ENCODE measurements at regions not wholly inside any gene's neighbourhood (a gene's known extent, or its start where the extent isn't known, plus 50 kb on each side); places are given as distances from the start of the nearest gene placed in this dataset.

DNA sequence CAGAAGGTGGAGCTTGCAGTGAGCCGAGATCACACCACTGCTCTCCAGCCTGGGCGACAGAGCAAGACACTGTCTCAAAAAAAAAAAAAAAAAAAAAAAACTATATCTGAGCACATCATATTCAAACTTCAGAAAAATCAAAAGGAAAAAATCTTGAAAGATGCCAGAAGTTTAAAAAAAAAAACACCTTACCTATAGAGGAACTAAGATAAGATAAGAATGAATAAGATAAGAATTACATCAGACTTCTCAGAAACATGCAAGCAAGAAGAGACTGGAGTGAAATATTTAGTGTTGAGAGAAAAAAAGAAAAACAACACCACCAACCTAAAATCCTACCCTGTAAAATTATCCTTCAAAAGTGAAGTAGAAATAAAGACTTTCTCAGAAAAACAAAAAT is 116.8 kb upstream of the ARID1B start (continued):
- TF ChIP-seq, protein P1, sequence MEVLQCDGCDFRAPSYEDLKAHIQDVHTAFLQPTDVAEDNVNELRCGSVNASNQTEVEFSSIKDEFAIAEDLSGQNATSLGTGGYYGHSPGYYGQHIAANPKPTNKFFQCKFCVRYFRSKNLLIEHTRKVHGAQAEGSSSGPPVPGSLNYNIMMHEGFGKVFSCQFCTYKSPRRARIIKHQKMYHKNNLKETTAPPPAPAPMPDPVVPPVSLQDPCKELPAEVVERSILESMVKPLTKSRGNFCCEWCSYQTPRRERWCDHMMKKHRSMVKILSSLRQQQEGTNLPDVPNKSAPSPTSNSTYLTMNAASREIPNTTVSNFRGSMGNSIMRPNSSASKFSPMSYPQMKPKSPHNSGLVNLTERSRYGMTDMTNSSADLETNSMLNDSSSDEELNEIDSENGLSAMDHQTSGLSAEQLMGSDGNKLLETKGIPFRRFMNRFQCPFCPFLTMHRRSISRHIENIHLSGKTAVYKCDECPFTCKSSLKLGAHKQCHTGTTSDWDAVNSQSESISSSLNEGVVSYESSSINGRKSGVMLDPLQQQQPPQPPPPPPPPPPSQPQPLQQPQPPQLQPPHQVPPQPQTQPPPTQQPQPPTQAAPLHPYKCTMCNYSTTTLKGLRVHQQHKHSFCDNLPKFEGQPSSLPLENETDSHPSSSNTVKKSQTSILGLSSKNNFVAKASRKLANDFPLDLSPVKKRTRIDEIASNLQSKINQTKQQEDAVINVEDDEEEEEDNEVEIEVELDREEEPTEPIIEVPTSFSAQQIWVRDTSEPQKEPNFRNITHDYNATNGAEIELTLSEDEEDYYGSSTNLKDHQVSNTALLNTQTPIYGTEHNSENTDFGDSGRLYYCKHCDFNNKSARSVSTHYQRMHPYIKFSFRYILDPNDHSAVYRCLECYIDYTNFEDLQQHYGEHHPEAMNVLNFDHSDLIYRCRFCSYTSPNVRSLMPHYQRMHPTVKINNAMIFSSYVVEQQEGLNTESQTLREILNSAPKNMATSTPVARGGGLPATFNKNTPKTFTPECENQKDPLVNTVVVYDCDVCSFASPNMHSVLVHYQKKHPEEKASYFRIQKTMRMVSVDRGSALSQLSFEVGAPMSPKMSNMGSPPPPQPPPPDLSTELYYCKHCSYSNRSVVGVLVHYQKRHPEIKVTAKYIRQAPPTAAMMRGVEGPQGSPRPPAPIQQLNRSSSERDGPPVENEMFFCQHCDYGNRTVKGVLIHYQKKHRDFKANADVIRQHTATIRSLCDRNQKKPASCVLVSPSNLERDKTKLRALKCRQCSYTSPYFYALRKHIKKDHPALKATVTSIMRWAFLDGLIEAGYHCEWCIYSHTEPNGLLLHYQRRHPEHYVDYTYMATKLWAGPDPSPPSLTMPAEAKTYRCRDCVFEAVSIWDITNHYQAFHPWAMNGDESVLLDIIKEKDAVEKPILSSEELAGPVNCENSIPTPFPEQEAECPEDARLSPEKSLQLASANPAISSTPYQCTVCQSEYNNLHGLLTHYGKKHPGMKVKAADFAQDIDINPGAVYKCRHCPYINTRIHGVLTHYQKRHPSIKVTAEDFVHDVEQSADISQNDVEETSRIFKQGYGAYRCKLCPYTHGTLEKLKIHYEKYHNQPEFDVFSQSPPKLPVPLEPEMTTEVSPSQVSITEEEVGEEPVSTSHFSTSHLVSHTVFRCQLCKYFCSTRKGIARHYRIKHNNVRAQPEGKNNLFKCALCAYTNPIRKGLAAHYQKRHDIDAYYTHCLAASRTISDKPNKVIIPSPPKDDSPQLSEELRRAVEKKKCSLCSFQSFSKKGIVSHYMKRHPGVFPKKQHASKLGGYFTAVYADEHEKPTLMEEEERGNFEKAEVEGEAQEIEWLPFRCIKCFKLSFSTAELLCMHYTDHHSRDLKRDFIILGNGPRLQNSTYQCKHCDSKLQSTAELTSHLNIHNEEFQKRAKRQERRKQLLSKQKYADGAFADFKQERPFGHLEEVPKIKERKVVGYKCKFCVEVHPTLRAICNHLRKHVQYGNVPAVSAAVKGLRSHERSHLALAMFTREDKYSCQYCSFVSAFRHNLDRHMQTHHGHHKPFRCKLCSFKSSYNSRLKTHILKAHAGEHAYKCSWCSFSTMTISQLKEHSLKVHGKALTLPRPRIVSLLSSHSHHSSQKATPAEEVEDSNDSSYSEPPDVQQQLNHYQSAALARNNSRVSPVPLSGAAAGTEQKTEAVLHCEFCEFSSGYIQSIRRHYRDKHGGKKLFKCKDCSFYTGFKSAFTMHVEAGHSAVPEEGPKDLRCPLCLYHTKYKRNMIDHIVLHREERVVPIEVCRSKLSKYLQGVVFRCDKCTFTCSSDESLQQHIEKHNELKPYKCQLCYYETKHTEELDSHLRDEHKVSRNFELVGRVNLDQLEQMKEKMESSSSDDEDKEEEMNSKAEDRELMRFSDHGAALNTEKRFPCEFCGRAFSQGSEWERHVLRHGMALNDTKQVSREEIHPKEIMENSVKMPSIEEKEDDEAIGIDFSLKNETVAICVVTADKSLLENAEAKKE (CRISPR knock-in tag; IDR thresholded peaks at IDR 0.05): no peak
- TF ChIP-seq, protein P2, sequence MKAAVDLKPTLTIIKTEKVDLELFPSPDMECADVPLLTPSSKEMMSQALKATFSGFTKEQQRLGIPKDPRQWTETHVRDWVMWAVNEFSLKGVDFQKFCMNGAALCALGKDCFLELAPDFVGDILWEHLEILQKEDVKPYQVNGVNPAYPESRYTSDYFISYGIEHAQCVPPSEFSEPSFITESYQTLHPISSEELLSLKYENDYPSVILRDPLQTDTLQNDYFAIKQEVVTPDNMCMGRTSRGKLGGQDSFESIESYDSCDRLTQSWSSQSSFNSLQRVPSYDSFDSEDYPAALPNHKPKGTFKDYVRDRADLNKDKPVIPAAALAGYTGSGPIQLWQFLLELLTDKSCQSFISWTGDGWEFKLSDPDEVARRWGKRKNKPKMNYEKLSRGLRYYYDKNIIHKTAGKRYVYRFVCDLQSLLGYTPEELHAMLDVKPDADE (IDR thresholded peaks at IDR 0.05): no peak
- TF ChIP-seq CREB1 (CRISPR knock-in tag; IDR thresholded peaks at IDR 0.05; ENCODE audit: low read depth) (no peak), ZNF331 (CRISPR knock-in tag; IDR thresholded peaks at IDR 0.05; ENCODE audit: low read depth) (no peak), EZH2phosphoT487 (IDR thresholded peaks at IDR 0.05; ENCODE audit: unreplicated experiment) (no peak), ZNF114 (CRISPR knock-in tag; IDR thresholded peaks at IDR 0.05) (no peak), POLR2AphosphoS5 (IDR thresholded peaks at IDR 0.05; ENCODE audit: low read depth) (no peak)
- TF ChIP-seq, protein P3, sequence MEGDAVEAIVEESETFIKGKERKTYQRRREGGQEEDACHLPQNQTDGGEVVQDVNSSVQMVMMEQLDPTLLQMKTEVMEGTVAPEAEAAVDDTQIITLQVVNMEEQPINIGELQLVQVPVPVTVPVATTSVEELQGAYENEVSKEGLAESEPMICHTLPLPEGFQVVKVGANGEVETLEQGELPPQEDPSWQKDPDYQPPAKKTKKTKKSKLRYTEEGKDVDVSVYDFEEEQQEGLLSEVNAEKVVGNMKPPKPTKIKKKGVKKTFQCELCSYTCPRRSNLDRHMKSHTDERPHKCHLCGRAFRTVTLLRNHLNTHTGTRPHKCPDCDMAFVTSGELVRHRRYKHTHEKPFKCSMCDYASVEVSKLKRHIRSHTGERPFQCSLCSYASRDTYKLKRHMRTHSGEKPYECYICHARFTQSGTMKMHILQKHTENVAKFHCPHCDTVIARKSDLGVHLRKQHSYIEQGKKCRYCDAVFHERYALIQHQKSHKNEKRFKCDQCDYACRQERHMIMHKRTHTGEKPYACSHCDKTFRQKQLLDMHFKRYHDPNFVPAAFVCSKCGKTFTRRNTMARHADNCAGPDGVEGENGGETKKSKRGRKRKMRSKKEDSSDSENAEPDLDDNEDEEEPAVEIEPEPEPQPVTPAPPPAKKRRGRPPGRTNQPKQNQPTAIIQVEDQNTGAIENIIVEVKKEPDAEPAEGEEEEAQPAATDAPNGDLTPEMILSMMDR (conservative IDR thresholded peaks at IDR 0.05; ENCODE audit: low read depth in 2 of 2): no peak

All from GM23338 (cell line).